ENCODE measurements at regions not wholly inside any gene's neighbourhood (a gene's known extent, or its start where the extent isn't known, plus 50 kb on each side); places are given as distances from the start of the nearest gene placed in this dataset.
"Not testable (repeated sequence)": the region's sequence is repeated elsewhere in the genome, so short reads cannot be mapped to it uniquely, and the experiment has no call there.

DNA sequence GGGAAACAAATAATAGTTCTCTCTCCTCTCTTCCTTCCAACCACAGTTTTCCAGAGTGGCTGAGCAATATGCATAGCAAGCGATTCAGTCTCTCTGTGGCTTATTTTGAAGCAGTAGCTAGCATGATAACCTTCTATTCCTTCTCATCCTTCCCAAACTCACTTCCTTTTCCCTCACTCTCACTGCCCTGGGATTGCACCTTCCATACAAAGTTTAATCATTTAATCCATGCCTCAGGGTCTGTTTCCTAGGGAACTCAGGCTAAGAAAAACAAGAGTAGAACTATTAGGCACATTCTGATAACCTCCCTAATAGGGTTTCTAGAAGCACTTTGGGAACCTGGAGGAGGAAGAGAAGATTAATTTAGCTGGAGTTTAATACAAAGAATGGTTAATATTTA is 97.7 kb upstream of the S1PR1 start:
- Histone ChIP-seq H3K27me3 (ENCODE audit: control insufficient read depth, insufficient read depth, low read length) (no peaks in the 10 kb centered on the region), H3K4me1 (ENCODE audit: control insufficient read depth, insufficient read depth, low read length) (peaks cover 12% of the 10 kb centered on the region), H3K9ac (ENCODE audit: low read length) (no peak overlapping the region), H3K36me3 (ENCODE audit: control insufficient read depth, insufficient read depth, low read length) (no peaks in the 10 kb centered on the region), H3K9me3 (ENCODE audit: control insufficient read depth, insufficient read depth, low read depth, low read length) (no peaks in the 10 kb centered on the region), H3K27ac (ENCODE audit: low read depth, low read length) (no peak overlapping the region), H3K4me3 (ENCODE audit: low read depth, low read length) (no peak overlapping the region)

GRCh38 chr1:101137144-101138126 is 99.4 kb upstream of the S1PR1 start:
- Histone ChIP-seq H3K9me3 (ENCODE audit: control insufficient read depth, insufficient read depth, low read depth, low read length) (no peaks in the 10 kb centered on the region), H3K4me1 (ENCODE audit: control insufficient read depth, insufficient read depth, low read length) (peaks cover 12% of the 10 kb centered on the region), H3K9ac (ENCODE audit: low read length) (no peak overlapping the region), H3K27me3 (ENCODE audit: control insufficient read depth, insufficient read depth, low read length) (no peaks in the 10 kb centered on the region), H3K27ac (ENCODE audit: low read depth, low read length) (no peak overlapping the region), H3K36me3 (ENCODE audit: control insufficient read depth, insufficient read depth, low read length) (no peaks in the 10 kb centered on the region), H3K4me3 (ENCODE audit: low read depth, low read length) (peak overlapping the region; percentile 22)

DNA sequence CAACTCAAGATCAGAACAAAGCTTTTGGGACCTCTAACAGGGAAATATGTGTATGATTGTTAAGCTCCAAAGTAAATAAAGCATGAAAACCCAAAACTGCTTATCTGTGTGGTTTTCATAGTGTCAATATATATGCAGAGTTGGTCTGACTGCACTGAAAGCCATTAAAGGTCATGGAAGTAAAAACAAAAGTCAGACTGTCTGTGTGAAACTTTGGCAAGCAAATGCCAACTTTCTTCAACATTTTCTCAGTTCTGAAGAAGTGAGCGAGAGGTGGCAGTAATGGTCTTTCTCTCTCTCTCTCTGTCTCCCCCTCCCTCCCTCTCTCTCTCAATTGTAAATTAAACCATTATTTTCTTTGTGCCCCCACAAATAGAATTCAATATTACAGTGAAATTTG is 100.1 kb upstream of the S1PR1 start:
- Histone ChIP-seq H3K4me1 (ENCODE audit: control insufficient read depth, insufficient read depth, low read length) (peaks cover 12% of the 10 kb centered on the region), H3K27ac (ENCODE audit: low read depth, low read length) (no peak overlapping the region), H3K4me3 (ENCODE audit: low read depth, low read length) (peak overlapping the region; percentile 22; the same call in 1 of the 2 replicates), H3K27me3 (ENCODE audit: control insufficient read depth, insufficient read depth, low read length) (no peaks in the 10 kb centered on the region), H3K36me3 (ENCODE audit: control insufficient read depth, insufficient read depth, low read length) (no peaks in the 10 kb centered on the region), H3K9ac (ENCODE audit: low read length) (no peak overlapping the region), H3K9me3 (ENCODE audit: control insufficient read depth, insufficient read depth, low read depth, low read length) (no peaks in the 10 kb centered on the region)

DNA sequence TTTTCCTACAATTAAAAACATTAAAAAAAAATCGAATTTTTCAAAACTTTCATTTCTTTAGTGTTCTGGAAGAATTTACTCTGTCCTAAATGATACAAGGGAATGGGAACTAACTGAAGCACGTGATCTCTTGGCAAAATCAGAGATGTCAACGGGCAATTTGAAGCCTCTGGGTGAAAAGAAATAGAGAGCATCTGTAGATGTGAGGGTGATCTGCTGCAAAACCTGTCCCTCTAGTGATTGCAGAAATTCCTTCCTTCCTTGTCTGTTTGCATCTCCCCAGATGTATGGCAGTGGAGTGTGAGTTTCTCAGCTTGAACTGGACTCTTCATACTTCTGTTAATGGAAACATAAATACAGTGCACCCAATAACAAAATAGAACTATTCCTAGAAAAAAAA is 100.5 kb upstream of the S1PR1 start:
- H3K27me3 ChIP-seq (ENCODE audit: control insufficient read depth, insufficient read depth, low read length), result no peaks in the 10 kb centered on the region
- H3K4me1 ChIP-seq (ENCODE audit: control insufficient read depth, insufficient read depth, low read length), result peaks cover 12% of the 10 kb centered on the region
- no peak overlapping the region for H3K27ac ChIP-seq (ENCODE audit: low read depth, low read length)
- H3K4me3 ChIP-seq (ENCODE audit: low read depth, low read length), result no peak overlapping the region
- H3K9me3 ChIP-seq (ENCODE audit: control insufficient read depth, insufficient read depth, low read depth, low read length), result no peaks in the 10 kb centered on the region
- H3K36me3 ChIP-seq (ENCODE audit: control insufficient read depth, insufficient read depth, low read length), result no peaks in the 10 kb centered on the region
- H3K9ac ChIP-seq (ENCODE audit: low read length), result no peak overlapping the region

GRCh38 chr1:101135526-101135925 is 101.3 kb upstream of the S1PR1 start:
- Histone ChIP-seq H3K36me3 (ENCODE audit: control insufficient read depth, insufficient read depth, low read length) (no peaks in the 10 kb centered on the region), H3K27ac (ENCODE audit: low read depth, low read length) (no peak overlapping the region), H3K27me3 (ENCODE audit: control insufficient read depth, insufficient read depth, low read length) (no peaks in the 10 kb centered on the region), H3K4me1 (ENCODE audit: control insufficient read depth, insufficient read depth, low read length) (peaks cover 12% of the 10 kb centered on the region), H3K4me3 (ENCODE audit: low read depth, low read length) (no peak overlapping the region), H3K9ac (ENCODE audit: low read length) (no peak overlapping the region), H3K9me3 (ENCODE audit: control insufficient read depth, insufficient read depth, low read depth, low read length) (no peaks in the 10 kb centered on the region)

- H3K36me3 ChIP-seq (ENCODE audit: control insufficient read depth, insufficient read depth, low read length), result no peaks in the 10 kb centered on the region
- H3K27ac ChIP-seq (ENCODE audit: low read depth, low read length), result no peak overlapping the region
- peaks cover 7% of the 10 kb centered on the region for H3K4me1 ChIP-seq (ENCODE audit: control insufficient read depth, insufficient read depth, low read length)
- no peak overlapping the region for H3K9ac ChIP-seq (ENCODE audit: low read length)
- no peaks in the 10 kb centered on the region for H3K9me3 ChIP-seq (ENCODE audit: control insufficient read depth, insufficient read depth, low read depth, low read length)
- no peaks in the 10 kb centered on the region for H3K27me3 ChIP-seq (ENCODE audit: control insufficient read depth, insufficient read depth, low read length)
- H3K4me3 ChIP-seq (ENCODE audit: low read depth, low read length), result no peak overlapping the region
Measured at GRCh38 chr1:101131239-101131843, 105.5 kb upstream of the S1PR1 start.

- no peak overlapping the region for H3K4me3 ChIP-seq (ENCODE audit: low read depth, low read length)
- no peak overlapping the region for H3K9ac ChIP-seq (ENCODE audit: low read length)
- no peaks in the 10 kb centered on the region for H3K9me3 ChIP-seq (ENCODE audit: control insufficient read depth, insufficient read depth, low read depth, low read length)
- no peak overlapping the region for H3K27ac ChIP-seq (ENCODE audit: low read depth, low read length)
- H3K4me1 ChIP-seq (ENCODE audit: control insufficient read depth, insufficient read depth, low read length), result peaks cover 6% of the 10 kb centered on the region
- no peaks in the 10 kb centered on the region for H3K27me3 ChIP-seq (ENCODE audit: control insufficient read depth, insufficient read depth, low read length)
- H3K36me3 ChIP-seq (ENCODE audit: control insufficient read depth, insufficient read depth, low read length), result no peaks in the 10 kb centered on the region
Measured at GRCh38 chr1:101130673-101131072, 105.1 kb upstream of the DPH5 start.

DNA sequence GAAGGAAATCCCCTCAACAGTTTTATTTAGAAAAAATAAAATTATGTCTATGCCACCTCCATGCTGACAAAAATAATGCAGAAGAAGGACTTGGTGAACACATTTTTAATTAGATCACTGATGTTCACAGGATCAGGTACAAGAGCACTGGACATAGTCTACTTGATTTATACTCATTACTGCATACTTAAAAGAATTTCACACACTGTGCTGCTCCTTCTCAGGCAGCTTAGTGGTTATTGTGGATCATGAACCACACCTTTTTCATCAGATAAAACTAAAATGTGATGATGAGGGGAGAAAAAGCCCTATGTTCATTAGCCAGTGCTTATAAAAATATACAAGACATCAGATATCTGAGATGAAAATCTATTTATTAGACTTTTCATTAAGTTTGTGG is 103.3 kb upstream of the DPH5 start:
- H3K9me3 ChIP-seq (ENCODE audit: control insufficient read depth, insufficient read depth, low read depth, low read length), result no peaks in the 10 kb centered on the region
- no peaks in the 10 kb centered on the region for H3K27me3 ChIP-seq (ENCODE audit: control insufficient read depth, insufficient read depth, low read length)
- H3K4me1 ChIP-seq (ENCODE audit: control insufficient read depth, insufficient read depth, low read length), result peaks cover 6% of the 10 kb centered on the region
- no peak overlapping the region for H3K27ac ChIP-seq (ENCODE audit: low read depth, low read length)
- H3K36me3 ChIP-seq (ENCODE audit: control insufficient read depth, insufficient read depth, low read length), result no peaks in the 10 kb centered on the region
- no peak overlapping the region for H3K9ac ChIP-seq (ENCODE audit: low read length)
- no peak overlapping the region for H3K4me3 ChIP-seq (ENCODE audit: low read depth, low read length)

DNA sequence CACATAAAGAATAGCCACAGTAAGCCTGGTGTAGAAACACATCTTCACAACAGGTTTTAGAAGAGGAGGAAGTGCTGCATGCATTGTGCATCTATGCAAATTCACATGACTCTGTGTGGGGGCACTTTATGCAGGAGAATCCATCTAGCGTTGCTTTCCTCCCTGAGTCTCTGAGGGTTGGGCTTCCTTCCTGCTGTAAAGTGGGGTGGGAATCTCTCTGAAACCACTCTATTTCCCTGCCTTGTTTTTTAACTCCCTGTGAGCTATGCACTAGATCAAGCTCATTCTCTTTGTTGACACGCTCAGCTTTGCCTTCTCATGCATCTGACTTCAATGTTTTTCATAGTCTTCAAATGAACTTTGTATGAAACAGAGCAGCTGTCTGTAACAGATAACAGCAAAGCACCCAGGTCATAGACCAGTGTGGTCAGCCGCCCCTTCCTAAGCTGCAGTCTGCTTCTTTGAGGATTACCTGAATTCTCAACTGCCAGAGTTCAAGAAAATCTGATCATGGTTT is 102.7 kb upstream of the DPH5 start:
- no peak overlapping the region for H3K9ac ChIP-seq (ENCODE audit: low read length)
- H3K36me3 ChIP-seq (ENCODE audit: control insufficient read depth, insufficient read depth, low read length), result no peaks in the 10 kb centered on the region
- H3K4me3 ChIP-seq (ENCODE audit: low read depth, low read length), result no peak overlapping the region
- H3K9me3 ChIP-seq (ENCODE audit: control insufficient read depth, insufficient read depth, low read depth, low read length), result no peaks in the 10 kb centered on the region
- H3K27me3 ChIP-seq (ENCODE audit: control insufficient read depth, insufficient read depth, low read length), result no peaks in the 10 kb centered on the region
- H3K27ac ChIP-seq (ENCODE audit: low read depth, low read length), result no peak overlapping the region
- H3K4me1 ChIP-seq (ENCODE audit: control insufficient read depth, insufficient read depth, low read length), result peaks cover 6% of the 10 kb centered on the region

- H3K9ac ChIP-seq (ENCODE audit: low read length), result no peak overlapping the region
- peaks cover 6% of the 10 kb centered on the region for H3K4me1 ChIP-seq (ENCODE audit: control insufficient read depth, insufficient read depth, low read length)
- H3K27me3 ChIP-seq (ENCODE audit: control insufficient read depth, insufficient read depth, low read length), result no peaks in the 10 kb centered on the region
- no peak overlapping the region for H3K27ac ChIP-seq (ENCODE audit: low read depth, low read length)
- no peak overlapping the region for H3K4me3 ChIP-seq (ENCODE audit: low read depth, low read length)
- no peaks in the 10 kb centered on the region for H3K9me3 ChIP-seq (ENCODE audit: control insufficient read depth, insufficient read depth, low read depth, low read length)
- no peaks in the 10 kb centered on the region for H3K36me3 ChIP-seq (ENCODE audit: control insufficient read depth, insufficient read depth, low read length)
Measured at GRCh38 chr1:101124405-101124804, 98.8 kb upstream of the DPH5 start.

GRCh38 chr1:101123904-101124303 is 98.3 kb upstream of the DPH5 start:
- H3K27me3 ChIP-seq (ENCODE audit: control insufficient read depth, insufficient read depth, low read length); H3K27ac ChIP-seq (ENCODE audit: low read depth, low read length); H3K9ac ChIP-seq (ENCODE audit: low read length); H3K9me3 ChIP-seq (ENCODE audit: control insufficient read depth, insufficient read depth, low read depth, low read length); H3K4me1 ChIP-seq (ENCODE audit: control insufficient read depth, insufficient read depth, low read length); H3K36me3 ChIP-seq (ENCODE audit: control insufficient read depth, insufficient read depth, low read length); H3K4me3 ChIP-seq (ENCODE audit: low read depth, low read length): not testable (repeated sequence)
